PC-3 (cell line): ENCODE measurements at regions not wholly inside any gene's neighbourhood (a gene's known extent, or its start where the extent isn't known, plus 50 kb on each side); places are given as distances from the start of the nearest gene placed in this dataset.

ENCODE experiments used
- ATAC-seq: fragments of 200-7000 bp; cut with Tn5 transposase; 2 replicates; pipeline ENCODE4 v1.9.1; 2020; ENCODE audit warnings: mild to moderate bottlenecking, moderate library complexity
- BruUV-seq: library from RNA; stranded (reverse); fragments of 400-500 nt; replicated peaks from 2 replicates; lab custom pipeline; 2021; lab: Mats Ljungman, UMichigan
- CTCF ChIA-PET: fragments of 300-600 bp; sonication (Branson Sonifier 250); formaldehyde crosslinking; loops from one replicate; lab custom pipeline; 2022; ENCODE audit warnings: antibody characterized with exemption; lab: Charles Lee
- POLR2A ChIA-PET: fragments of 300-600 bp; sonication (Branson Sonifier 250); formaldehyde crosslinking; loops from one replicate; lab custom pipeline; 2022; ENCODE audit warnings: antibody characterized with exemption; ENCODE audit not compliant: unreplicated experiment; lab: Charles Lee
- DNase-seq: peaks from one replicate; pipeline ENCODE4 v3.0.0-alpha.2; 2015
- H2AFZ ChIP-seq: fragments of 300-600 bp; sonication (generic); 2 replicates; pipeline ENCODE4 v1.6.0; 2016; ENCODE audit warnings: antibody characterized with exemption, low read length
- H3F3A ChIP-seq: fragments of 300-600 bp; sonication (generic); one replicate; pipeline ENCODE4 v1.6.0; 2017; ENCODE audit warnings: antibody characterized with exemption, low read length, control low read depth, mild to moderate bottlenecking; ENCODE audit not compliant: unreplicated experiment
- H3K27ac ChIP-seq: fragments of 300-600 bp; sonication (generic); 2 replicates; pipeline ENCODE4 v1.5.1; 2016; ENCODE audit warnings: mild to moderate bottlenecking, low read length
- H3K27me3 ChIP-seq: fragments of 300-600 bp; sonication (generic); 2 replicates; pipeline ENCODE4 v1.6.1; 2016; ENCODE audit warnings: low read length, mixed read lengths
- H3K36me3 ChIP-seq: fragments of 300-600 bp; sonication (generic); 2 replicates; pipeline ENCODE4 v1.6.1; 2016; ENCODE audit warnings: low read depth, mixed run types, low read length, mixed read lengths
- H3K4me1 ChIP-seq: fragments of 300-600 bp; sonication (generic); 2 replicates; pipeline ENCODE4 v1.5.1; 2016; ENCODE audit warnings: low read length; ENCODE audit not compliant: insufficient read depth
- H3K4me2 ChIP-seq: fragments of 300-600 bp; sonication (generic); 2 replicates; pipeline ENCODE4 v1.6.0; 2016; ENCODE audit warnings: low read length
- H3K4me3 ChIP-seq: fragments of 300-600 bp; sonication (generic); 2 replicates; pipeline ENCODE4 v1.5.1; 2016; ENCODE audit warnings: mild to moderate bottlenecking, low read length, mixed read lengths
- H3K79me2 ChIP-seq: fragments of 300-600 bp; sonication (generic); 2 replicates; pipeline ENCODE4 v1.6.1; 2017; ENCODE audit warnings: low read length, mixed read lengths
- H3K9ac ChIP-seq: fragments of 300-600 bp; sonication (generic); 2 replicates; pipeline ENCODE4 v1.6.0; 2016; ENCODE audit warnings: mild to moderate bottlenecking, low read length
- H3K9me2 ChIP-seq: fragments of 300-600 bp; sonication (generic); replicated peaks from 2 replicates; pipeline ENCODE4 v1.6.1; 2016; ENCODE audit warnings: mixed run types, low read length, mixed read lengths
- H3K9me3 ChIP-seq: fragments of 300-600 bp; sonication (generic); 2 replicates; pipeline ENCODE4 v1.6.1; 2016; ENCODE audit warnings: low read length, mixed read lengths
- H4K20me1 ChIP-seq: fragments of 300-600 bp; sonication (generic); 2 replicates; pipeline ENCODE4 v1.6.1; 2016; ENCODE audit warnings: low read length, mixed read lengths
- EZH2 ChIP-seq: fragments of 300-600 bp; sonication (generic); IDR thresholded peaks from one replicate; pipeline ENCODE4 v1.6.1; 2017; ENCODE audit warnings: antibody characterized with exemption, mild to moderate bottlenecking, low read length; ENCODE audit not compliant: unreplicated experiment
- EZH2phosphoT487 ChIP-seq: fragments of 300-600 bp; sonication (generic); IDR thresholded peaks from 2 replicates; pipeline ENCODE4 v1.6.1; 2018; ENCODE audit warnings: mild to moderate bottlenecking, antibody characterized with exemption, low read length, borderline replicate concordance
- intact Hi-C: fragments of 100-400 bp; cut with micrococcal nuclease; formaldehyde crosslinking; loops from 2 replicates; pipeline ENCODE4 v1.9.0; 2023
- TF ChIP-seq, protein P1 (sequence below): fragments of 300-600 bp; sonication (generic); conservative IDR thresholded peaks from 2 replicates; pipeline ENCODE4 v1.5.1; 2017; ENCODE audit warnings: antibody characterized with exemption, low read depth, mild to moderate bottlenecking, low read length

DNA sequence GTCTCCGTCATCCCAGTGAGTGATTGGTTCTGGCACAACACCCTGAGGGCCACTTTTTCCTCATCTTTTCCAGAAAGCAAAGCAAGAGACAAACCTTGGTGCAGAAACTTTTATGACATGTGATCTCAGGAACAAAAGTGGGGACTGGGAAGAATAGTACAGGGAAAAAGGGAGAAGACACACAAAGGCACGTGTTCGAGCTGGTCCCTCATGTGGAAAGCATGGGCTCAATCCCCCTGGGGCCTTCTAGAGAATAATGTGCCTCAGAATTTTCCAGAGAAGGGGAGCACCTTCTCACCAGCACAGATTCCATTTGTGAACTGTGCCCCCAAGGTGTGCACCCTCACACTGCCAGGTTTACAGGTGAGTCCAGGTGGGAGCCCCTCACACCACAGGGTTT is 312.6 kb downstream of the FBXO15 start:
- no peaks in the 10 kb centered on the region for H3K9me3 ChIP-seq
- no peak overlapping the region for H3K4me2 ChIP-seq
- CTCF ChIA-PET, result no interaction called here
- ATAC-seq (no peak), DNase-seq (no peak)
- TF ChIP-seq, protein P1, sequence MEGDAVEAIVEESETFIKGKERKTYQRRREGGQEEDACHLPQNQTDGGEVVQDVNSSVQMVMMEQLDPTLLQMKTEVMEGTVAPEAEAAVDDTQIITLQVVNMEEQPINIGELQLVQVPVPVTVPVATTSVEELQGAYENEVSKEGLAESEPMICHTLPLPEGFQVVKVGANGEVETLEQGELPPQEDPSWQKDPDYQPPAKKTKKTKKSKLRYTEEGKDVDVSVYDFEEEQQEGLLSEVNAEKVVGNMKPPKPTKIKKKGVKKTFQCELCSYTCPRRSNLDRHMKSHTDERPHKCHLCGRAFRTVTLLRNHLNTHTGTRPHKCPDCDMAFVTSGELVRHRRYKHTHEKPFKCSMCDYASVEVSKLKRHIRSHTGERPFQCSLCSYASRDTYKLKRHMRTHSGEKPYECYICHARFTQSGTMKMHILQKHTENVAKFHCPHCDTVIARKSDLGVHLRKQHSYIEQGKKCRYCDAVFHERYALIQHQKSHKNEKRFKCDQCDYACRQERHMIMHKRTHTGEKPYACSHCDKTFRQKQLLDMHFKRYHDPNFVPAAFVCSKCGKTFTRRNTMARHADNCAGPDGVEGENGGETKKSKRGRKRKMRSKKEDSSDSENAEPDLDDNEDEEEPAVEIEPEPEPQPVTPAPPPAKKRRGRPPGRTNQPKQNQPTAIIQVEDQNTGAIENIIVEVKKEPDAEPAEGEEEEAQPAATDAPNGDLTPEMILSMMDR, result no peak
- no peaks in the 10 kb centered on the region for H3K36me3 ChIP-seq
- no peaks in the 10 kb centered on the region for H3K4me1 ChIP-seq
- H3K9ac ChIP-seq, result no peak overlapping the region
- H3K79me2 ChIP-seq, result no peaks in the 10 kb centered on the region
- no TSS peak for BruUV-seq
- H2AFZ ChIP-seq, result no peak overlapping the region
- no peaks in the 10 kb centered on the region for H4K20me1 ChIP-seq
- intact Hi-C loops, result no loop called here
- H3K27me3 ChIP-seq, result no peaks in the 10 kb centered on the region
- H3K27ac ChIP-seq, result no peak overlapping the region
- no peaks in the 10 kb centered on the region for H3K9me2 ChIP-seq
- H3F3A ChIP-seq, result no peaks in the 10 kb centered on the region
- POLR2A ChIA-PET, result no interaction called here
- no peak overlapping the region for H3K4me3 ChIP-seq

DNA sequence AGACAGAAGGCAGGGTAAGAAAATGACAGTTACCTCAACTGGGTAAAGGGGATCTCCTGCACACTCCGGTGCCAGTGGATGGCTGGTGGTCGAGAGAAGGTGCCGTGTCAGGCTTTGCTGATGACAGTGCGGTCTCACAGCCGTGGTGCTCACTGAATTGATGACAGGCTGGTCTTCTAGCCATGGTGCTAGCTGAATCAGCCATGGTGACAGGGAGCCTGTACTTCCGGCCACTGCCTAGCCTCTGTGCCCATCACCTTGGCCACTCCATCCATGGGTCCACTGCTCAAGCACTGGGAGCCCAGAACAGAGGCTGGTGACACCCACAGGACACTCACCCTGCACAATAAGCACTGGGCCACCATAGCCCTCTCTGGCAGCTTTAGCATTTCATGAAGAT is 315.9 kb downstream of the FBXO15 start:
- Histone ChIP-seq H3K4me3 (no peak overlapping the region), H2AFZ (no peak overlapping the region), H4K20me1 (no peaks in the 10 kb centered on the region), H3K36me3 (no peaks in the 10 kb centered on the region), H3K9me3 (no peaks in the 10 kb centered on the region), H3F3A (no peaks in the 10 kb centered on the region), H3K4me2 (no peak overlapping the region), H3K27ac (no peak overlapping the region), H3K9me2 (no peaks in the 10 kb centered on the region), H3K79me2 (no peaks in the 10 kb centered on the region), H3K9ac (no peak overlapping the region), H3K4me1 (no peaks in the 10 kb centered on the region), H3K27me3 (no peaks in the 10 kb centered on the region)
- DNase-seq (no peak), ATAC-seq (no peak)
- CTCF ChIA-PET, result no interaction called here
- TF ChIP-seq, protein P1, result no peak
- TF ChIP-seq EZH2phosphoT487, result no peak
- no peak for TF ChIP-seq EZH2
- no TSS peak for BruUV-seq
- intact Hi-C loops, result no loop called here
- POLR2A ChIA-PET, result no interaction called here

DNA sequence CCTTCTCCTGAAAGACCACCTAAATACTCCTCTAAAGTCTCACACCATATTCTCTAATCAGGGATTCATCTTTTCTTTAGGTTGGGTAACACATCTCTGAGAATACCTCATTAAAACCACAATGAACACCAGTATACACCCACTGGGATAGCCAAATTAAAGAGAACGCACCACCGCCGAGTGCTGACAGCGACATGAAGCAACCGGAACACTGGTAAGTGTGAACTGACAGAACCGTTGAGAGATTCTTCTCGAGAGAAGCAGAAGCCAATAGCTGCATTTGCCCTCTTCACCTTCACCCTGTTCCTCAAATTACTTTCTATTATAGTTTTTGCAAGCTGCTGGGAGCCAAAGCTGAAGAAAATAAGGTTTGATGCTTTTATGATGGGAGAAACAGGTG is 318.5 kb downstream of the FBXO15 start:
- intact Hi-C loops, result no loop called here
- H3K27me3 ChIP-seq, result no peaks in the 10 kb centered on the region
- no peaks in the 10 kb centered on the region for H3K79me2 ChIP-seq
- H4K20me1 ChIP-seq, result no peaks in the 10 kb centered on the region
- no peaks in the 10 kb centered on the region for H3K9me2 ChIP-seq
- no peaks in the 10 kb centered on the region for H3K9me3 ChIP-seq
- DNase-seq, result no peak
- POLR2A ChIA-PET, result no interaction called here
- no peak overlapping the region for H3K4me3 ChIP-seq
- no peak overlapping the region for H3K9ac ChIP-seq
- no peaks in the 10 kb centered on the region for H3F3A ChIP-seq
- CTCF ChIA-PET, result no interaction called here
- no peak overlapping the region for H2AFZ ChIP-seq
- no peak overlapping the region for H3K4me2 ChIP-seq
- no peaks in the 10 kb centered on the region for H3K36me3 ChIP-seq
- ATAC-seq, result no peak
- no peak overlapping the region for H3K27ac ChIP-seq
- no TSS peak for BruUV-seq
- TF ChIP-seq EZH2 (no peak), EZH2phosphoT487 (no peak)
- TF ChIP-seq, protein P1, result no peak
- H3K4me1 ChIP-seq, result no peaks in the 10 kb centered on the region
